ENCODE measurements at regions not wholly inside any gene's neighbourhood (a gene's known extent, or its start where the extent isn't known, plus 50 kb on each side); places are given as distances from the start of the nearest gene placed in this dataset.

DNA sequence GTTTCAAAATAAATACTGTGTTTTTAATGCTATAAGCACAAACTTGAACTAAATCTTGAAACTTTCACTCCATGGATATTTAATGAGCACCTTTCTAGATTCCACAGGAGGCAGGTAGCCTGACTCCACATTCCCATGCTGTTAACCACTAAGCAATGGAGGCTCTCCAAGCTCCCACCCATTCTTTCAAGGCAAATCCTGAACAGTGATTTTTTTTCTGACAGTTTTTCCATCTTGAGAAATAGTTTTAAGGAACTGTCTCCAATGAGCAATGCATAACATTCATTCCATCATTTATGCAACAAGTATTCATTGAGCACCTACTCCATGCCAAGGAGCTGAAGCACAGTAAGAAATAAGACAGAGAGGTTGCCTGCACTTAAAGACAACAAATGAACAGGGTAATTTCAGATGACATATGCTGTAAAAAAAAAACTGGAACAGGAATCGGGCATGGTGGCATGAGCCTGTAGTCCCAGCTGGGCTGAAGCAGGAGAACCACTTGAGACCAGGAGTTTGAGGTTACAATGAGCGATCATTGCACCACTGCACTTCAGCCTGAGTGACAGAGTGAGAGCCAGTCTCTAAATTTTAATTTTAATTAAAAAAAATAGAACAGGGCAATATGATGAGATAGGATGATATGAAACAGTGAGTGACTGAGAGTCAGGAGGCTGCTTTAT, 102.3 kb upstream of the CPSF6 start:
- TF ChIP-seq ZNF621 (tag by site-specific recombination; IDR thresholded peaks at IDR 0.05) = no peak
- TF ChIP-seq, protein P1, sequence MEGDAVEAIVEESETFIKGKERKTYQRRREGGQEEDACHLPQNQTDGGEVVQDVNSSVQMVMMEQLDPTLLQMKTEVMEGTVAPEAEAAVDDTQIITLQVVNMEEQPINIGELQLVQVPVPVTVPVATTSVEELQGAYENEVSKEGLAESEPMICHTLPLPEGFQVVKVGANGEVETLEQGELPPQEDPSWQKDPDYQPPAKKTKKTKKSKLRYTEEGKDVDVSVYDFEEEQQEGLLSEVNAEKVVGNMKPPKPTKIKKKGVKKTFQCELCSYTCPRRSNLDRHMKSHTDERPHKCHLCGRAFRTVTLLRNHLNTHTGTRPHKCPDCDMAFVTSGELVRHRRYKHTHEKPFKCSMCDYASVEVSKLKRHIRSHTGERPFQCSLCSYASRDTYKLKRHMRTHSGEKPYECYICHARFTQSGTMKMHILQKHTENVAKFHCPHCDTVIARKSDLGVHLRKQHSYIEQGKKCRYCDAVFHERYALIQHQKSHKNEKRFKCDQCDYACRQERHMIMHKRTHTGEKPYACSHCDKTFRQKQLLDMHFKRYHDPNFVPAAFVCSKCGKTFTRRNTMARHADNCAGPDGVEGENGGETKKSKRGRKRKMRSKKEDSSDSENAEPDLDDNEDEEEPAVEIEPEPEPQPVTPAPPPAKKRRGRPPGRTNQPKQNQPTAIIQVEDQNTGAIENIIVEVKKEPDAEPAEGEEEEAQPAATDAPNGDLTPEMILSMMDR (tag by site-specific recombination; IDR thresholded peaks at IDR 0.05) = no peak
- TF ChIP-seq ZNF335 (tag by site-specific recombination; conservative IDR thresholded peaks at IDR 0.05) = no peak
- no peak for TF ChIP-seq ZSCAN30 (tag by site-specific recombination; IDR thresholded peaks at IDR 0.05)
- no peak for TF ChIP-seq ZNF677 (tag by site-specific recombination; IDR thresholded peaks at IDR 0.05)
- no peak for TF ChIP-seq ZNF76 (tag by site-specific recombination; IDR thresholded peaks at IDR 0.05; ENCODE audit: borderline replicate concordance, low read depth)
- TF ChIP-seq ZNF184 (tag by site-specific recombination; IDR thresholded peaks at IDR 0.05) = no peak
- TF ChIP-seq, protein P2, sequence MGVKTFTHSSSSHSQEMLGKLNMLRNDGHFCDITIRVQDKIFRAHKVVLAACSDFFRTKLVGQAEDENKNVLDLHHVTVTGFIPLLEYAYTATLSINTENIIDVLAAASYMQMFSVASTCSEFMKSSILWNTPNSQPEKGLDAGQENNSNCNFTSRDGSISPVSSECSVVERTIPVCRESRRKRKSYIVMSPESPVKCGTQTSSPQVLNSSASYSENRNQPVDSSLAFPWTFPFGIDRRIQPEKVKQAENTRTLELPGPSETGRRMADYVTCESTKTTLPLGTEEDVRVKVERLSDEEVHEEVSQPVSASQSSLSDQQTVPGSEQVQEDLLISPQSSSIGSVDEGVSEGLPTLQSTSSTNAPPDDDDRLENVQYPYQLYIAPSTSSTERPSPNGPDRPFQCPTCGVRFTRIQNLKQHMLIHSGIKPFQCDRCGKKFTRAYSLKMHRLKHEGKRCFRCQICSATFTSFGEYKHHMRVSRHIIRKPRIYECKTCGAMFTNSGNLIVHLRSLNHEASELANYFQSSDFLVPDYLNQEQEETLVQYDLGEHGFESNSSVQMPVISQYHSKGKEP (tag by site-specific recombination; IDR thresholded peaks at IDR 0.05) = no peak
- no peak for TF ChIP-seq ZNF138 (tag by site-specific recombination; IDR thresholded peaks at IDR 0.05; ENCODE audit: borderline replicate concordance)
- TF ChIP-seq ZNF10 (tag by site-specific recombination; IDR thresholded peaks at IDR 0.05) = no peak
- no peak for TF ChIP-seq ZNF37A (tag by site-specific recombination; IDR thresholded peaks at IDR 0.05)

Measured in HEK293 (cell line).